ENCODE measurements at regions not wholly inside any gene's neighbourhood (a gene's known extent, or its start where the extent isn't known, plus 50 kb on each side); places are given as distances from the start of the nearest gene placed in this dataset.

DNA sequence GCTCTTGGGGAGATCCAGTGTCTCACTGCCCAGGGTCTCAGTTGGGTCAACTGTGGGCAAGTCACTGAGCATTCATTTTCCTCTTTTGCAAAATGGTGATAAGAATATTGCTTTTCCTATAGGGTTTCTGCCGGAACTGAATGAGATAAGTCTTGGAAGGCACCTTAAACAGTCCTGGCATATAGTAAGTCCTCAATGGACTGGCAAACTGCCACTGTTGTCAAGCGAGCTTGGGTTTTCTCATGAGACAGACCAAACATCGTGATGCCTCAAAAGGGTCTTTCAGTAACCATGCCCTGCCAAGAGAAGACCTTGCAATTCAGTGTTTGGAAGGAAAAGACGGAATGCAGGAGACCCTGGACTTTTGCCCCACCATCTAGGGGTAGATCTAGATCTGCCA lies 251.5 kb downstream of the WDR11 start:
- no peak for DNase-seq

DNA sequence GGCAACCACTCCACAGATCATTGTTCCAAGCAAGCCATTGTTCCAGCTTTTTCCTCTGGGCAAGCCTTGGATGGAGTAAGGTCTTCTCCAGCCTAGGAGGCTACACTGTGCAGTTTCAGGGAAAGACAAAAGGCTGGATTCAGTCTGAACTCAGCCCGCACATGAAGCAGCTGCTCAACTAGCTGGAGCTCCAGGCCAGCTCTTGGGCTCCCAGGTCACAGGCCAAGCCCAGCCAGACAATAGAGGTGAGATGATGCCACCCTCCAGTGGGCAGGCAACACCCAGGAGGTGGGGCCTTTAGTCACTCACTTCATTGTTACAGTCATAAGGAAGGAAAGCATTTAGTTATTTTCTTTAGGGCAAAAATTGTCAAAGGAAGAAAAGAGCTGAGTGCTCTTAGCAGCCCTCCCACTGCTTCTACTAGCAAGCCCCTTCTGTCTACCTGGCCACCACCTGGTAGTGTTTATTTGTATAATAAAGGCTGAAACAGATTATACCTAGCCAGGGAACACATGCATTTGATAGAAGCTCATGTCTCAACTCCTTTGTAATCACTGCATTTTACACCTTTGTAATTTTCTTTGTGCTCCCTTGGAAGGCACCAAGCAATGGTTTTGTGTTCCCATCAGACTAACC lies 253.4 kb downstream of the WDR11 start:
- no peak for DNase-seq

DNA sequence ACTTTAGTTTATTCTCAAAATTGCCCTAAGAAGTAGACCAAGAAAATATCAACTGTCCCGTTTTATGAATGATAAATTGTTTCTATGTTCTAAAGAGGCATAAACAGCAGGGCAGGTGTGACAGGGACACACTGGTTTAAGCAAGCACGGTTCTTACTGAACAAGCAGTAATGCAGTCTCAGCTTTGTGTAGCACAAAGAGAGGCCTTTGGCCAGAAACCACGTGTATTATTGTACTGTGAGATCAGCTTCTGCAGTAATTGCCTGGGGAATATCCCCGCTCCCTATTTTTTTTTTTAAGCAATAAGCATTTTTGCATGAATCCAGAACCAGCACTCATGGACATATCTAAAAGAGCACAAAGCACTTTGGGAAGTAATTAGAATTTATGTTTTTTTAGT lies 255.4 kb downstream of the WDR11 start:
- DNase-seq: no peak

DNA sequence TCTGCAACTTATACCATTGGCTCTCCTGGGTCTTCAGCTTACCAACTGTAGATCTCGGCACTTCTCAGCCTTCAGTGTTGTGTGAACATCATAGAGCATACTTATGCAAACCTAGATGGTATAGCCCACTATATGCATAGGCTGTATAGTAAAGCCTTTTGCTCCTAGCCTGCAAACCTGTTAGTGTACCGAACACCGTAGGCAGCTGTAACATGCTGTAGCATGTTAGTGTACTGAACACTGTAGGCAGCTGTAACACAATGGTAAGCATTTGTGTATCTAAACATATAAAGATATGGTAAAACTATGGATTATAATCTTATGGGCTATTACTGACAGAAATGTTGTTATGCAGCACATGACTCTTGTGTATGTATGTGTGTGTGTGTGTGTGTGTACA lies 256.9 kb downstream of the WDR11 start:
- DNase-seq: no peak

DNA sequence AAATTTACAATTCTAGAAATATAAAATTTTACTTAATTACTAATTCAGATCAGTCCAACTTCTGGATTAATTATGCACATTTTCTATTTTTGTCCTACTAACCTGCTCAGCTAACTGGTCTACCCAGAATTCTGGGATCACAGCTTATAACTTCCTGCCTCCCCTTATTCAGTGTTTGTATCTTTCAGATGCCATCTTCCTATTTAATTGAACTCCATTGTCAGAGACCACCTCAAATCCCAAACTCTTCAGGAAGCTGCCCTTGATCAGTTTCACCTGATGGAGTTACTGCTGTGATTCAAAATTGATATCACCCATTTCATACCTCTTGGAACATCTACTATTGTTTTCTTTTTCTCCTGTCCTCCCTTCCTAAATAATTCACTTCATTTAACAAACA lies 259.2 kb downstream of the WDR11 start:
- DNase-seq: no peak

DNA sequence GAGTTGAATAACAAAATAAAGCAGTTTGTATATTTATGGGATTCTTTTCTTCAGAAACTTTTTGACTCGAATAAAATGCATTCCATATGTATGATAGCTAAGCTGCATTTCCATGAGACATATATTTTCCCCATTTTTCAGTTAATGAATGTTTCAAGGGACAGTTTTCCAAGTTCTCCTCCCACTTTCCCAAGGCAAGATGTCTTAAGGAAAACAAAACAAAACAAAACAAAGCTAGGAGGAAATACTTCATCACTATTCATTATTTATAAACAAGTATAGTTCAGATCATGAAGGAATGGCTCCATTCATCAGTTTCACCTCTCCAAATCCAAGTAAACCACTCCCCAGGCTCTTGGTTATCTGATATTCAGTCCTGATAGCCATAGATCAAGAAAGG lies 261.0 kb downstream of the WDR11 start:
- no peak for DNase-seq

DNA sequence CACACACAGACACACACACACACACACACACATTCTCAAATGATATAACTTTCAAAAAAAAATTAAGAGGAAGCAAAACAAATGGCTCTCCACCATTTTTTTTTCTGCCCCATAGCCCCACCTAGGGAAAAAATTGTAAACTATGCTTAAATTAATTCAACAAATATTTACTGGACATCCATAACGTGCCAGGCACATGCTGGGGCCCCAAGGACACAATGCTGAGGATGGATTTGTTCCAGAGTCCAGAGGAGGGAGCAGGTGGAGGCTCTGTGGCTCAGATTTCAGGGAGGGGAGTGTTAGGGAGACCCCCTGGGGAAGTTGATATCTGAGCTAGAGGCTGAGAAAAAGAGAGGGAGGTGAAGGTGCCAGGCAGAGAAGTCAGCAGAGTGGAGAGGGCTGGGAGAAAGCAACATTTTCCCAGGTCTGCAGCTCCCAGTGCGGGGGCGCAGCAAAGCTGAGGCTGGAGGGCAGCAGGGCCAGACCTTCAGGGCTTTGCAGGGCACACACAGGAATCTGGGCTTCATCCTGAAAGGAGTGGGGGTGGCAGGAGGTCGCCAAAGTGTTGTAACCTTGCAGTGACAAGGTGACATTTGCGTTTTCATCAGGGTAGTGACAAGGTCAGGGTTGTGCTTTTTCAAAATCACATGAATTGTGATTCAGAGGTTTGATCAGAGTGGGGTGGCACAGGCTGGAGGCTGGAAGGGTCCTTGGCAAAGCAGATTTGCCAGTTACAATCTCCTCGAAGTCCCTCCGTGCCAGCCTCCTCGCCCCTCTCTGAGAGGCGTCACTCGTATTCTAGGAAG lies 261.6 kb downstream of the WDR11 start:
- no peak for DNase-seq

DNA sequence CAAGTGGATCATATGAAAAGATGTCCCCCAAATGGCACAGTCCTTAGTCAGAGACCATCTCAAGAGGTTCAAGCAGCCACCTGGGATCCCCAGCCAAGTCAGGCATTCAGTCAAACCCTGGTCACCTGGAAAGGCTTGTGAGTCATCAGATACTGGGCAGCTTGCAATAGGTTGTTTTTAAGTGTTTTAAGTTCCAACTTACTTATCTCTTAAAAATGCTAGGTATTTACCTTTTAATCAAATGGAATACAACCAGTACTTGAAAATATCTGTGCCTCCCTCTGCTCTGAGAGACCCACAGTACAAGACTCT lies 262.2 kb downstream of the WDR11 start:
- no peak for DNase-seq

DNA sequence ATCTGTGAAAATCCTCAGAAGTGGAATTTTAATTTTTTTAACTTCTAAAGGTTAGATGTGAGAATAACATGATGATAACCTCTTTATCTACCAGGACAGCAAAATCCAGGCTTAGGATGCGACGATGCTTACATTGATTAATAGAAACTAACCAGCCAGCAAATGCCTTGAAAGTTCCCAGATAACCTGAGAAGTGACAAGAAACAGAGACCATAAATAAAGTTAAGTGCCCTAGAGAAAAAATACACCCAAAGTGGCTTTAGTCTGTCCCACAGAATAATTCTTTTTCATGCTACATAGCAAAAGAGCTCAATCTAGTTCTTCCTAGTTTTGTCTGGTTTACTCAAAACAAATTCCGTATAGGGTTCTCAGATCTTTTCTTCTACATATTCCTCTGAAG lies 262.7 kb downstream of the WDR11 start:
- DNase-seq: no peak

DNA sequence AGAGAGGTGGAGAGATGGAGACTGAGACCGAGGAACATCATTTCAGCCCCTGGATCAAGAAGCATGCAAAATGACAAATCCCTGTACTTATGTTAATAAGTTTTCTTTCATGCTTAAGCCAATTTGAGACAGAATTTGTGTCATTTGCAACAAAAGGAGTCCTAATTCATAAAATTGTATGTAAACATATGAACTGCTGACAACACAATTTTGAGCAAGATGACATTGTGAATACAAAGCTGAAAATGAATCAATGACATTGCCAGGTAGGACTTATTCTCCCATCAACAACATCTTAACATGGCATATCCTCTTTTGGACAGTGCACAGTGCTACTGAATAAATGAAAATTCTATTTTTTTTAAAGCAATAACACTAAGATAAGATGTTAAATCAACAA lies 264.0 kb downstream of the WDR11 start:
- no peak for DNase-seq

DNA sequence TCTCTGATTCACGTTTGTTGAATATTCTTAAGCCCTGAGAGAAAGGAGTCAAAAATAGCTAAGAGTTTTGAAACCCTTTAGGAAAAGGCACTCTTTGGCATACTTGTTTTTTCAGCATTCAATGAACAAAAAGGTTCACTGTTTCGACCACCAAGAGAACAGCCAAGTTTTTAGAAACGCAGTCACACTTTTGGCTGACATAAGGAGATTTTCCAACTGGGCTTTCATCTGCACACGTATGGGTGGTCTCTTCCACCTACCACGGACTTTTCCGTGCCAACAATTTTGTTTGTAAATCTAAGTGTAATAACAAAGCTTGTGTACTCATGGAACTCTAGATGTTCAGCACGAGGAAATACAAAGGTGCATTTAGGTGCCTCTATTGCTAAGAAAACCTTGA lies 270.3 kb downstream of the WDR11 start:
- no peak for DNase-seq

DNA sequence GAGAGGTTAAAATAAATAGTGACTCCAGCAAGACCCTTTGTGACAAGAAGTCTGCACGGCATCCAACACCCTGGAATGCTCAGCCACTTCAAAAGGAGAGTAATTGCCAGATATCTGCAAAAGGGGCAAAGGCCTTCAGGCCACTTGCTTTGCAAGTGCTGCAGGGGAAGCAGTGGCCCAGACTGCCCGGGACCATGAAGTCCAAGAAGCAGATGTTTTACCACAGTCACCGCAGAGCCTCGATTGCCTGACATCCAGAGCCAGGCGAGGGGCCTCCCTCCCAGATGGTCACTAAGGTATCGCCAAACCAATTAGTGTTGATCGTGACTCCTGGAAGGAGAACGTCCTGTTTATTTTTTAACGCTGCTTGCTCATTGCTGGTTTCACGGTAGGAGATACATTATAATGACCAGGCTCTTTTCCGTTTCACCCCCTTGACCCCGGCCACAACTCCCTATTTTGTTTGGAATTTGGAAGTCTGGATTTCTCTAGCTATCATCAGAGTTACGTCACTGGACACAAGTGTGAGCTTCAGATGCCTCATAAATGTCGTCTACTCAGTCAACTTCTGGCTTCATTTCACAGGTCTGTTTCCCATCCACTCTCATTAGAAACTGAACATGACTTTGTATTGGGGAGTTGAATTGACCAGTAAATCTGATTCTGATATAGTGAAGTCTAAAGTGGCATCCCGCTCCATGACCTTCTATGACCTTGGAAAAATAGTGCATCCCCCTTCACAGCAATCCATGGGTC lies 276.2 kb downstream of the WDR11 start:
- DNase-seq: no peak

DNA sequence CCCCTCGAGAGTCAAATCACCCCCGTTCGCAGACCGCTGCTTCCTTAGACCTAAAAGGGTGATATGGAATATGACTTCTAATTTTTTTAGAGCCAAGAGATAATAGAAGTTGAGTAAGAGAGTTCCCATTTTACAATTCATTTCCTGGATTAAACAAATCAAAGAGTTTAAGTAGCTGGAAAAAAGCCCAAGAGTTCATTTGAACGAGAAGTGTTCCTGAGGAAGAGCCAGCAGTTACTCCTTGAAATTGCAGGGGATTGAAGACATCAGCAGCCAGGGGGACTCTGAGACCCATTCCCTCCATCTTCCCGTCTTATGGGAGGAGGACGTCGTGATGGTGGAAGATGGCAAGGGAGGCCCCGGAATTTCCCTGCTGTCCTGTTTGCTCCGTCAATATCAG lies 277.0 kb downstream of the WDR11 start:
- no peak for DNase-seq

DNA sequence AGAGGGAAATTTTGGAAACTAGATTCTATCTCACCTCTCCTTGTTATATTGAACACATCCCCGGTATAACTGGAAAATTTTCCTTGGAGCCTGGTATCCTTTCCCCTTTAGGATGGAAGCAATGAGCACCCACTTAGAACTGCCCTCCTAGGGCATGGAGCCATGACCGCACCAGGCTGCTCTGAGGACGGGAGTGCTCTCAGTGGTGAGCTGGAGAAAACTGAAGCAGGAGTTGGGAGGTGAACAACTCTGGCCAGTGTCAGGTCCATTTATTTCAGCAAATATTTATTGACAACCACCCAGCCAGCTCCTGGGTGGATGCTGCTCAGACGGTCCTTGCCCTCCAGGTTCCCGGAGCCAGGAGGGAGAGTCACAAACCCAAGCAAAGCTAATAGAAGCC lies 278.1 kb downstream of the WDR11 start:
- DNase-seq: no peak

DNA sequence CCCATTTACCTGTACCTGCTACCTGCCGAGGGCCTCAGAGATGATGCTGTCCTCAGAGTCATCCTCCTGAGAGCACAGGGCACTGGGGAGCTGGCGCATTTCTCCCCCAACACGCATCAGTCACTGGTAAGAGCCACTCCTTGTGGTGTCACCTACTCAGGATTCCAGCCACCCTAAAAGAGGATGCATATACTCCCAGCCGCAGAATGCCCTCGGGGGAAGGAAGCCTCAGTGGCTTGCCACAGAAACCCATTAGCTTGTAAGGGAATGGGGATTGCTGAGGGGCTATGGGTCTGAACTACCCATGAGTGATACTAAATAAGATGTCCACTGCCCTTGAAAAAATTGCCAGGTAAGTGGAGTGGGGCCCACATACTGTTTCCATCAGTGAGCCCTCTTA lies 279.2 kb downstream of the WDR11 start:
- no peak for DNase-seq

DNA sequence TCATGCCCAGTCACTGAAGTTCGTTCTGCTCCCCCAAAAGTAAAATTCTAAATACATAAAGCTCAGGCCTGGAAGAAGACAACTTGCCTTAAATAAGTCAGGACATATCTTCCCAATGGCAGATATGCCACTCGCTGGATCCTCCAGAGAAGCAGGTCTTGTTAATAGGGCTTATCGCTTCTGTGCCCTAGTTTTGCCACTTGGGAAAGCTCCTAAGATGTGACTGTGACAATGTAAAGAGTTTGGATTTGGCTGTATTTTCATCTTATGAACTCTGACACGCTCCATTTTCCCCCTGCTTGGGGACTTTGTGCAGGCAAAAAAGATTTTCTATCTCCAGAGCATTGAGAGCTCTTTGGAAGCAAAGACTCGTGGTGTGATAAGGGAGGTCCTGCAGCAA lies 279.9 kb downstream of the WDR11 start:
- DNase-seq: no peak

DNA sequence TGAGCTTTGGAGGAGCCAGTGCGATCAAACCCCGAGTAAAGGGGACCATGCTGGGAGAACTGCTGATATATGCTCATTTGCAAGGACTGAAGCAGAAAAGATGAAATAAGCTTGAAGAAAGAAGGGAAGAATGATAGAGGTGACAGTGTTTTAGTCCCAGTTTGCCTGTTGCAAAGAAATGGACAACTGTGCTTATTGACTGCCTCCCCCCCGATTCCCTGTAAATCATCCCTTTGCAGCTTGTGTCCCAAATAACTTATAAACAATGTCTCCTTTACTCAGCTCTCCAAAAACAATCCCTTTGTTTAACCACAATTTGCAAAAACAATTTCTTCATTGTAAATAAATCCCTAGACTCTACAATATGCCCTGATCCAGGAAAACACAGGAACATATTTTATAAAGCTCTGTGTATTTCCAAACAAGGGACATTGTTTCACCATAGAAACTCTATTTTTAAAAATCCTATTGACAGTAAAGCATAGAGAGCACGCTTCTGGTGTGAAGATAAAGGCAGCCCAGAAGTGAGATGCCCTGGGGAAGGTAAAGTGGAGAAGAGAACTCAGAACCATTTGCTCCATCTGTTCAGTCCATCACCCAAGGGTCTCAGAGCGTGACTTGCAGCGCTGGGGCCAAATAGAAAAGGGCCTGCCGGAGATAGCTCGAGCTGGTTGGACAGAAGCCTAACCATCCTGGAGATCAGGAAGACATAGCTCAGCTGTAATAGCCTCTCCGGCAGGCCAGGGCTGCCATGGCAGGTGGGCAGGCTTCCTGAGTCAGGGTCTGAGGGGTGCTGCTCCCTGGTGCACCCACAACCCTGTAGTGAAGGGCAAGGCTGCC lies 280.5 kb downstream of the WDR11 start:
- no peak for DNase-seq

DNA sequence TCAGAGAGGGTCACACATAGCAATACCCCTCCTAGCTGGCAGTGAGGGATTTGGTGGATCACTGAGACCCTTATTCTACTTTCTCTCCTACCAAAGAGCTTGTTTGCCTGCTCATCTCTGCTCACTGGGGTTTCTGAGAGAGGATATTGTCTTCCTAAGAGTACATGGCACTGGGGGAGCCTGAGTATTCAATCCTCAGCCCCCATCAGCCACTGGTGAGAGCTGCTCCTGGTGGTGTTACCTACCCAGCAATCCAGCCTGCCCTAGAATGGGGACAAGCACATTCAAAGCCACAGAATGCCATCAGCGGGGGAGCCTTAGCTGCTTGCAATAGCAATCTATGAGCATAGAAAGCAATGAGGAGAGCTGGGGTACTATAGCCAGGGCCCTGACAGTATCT lies 281.1 kb downstream of the WDR11 start:
- DNase-seq: no peak

DNA sequence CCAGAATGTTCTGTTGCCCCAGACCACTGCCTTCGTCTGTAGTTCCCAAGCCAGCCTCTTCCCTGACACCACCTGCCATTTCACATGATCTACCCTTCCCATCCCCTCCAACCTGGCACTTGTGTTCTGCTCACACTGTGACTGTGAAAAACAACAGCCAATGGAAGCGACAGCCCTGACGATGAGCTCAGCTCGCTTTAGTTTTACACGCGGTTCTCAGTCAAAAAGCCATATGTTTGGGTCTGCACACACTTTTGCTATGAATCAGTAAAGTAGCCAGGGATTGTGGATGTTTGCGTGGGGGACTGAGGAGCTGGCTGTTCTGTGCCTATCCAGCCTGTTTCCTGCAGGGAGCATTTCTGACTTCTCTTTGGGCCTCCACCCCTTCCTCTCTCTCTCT lies 282.7 kb downstream of the WDR11 start:
- peak; percentile 45 for DNase-seq

DNA sequence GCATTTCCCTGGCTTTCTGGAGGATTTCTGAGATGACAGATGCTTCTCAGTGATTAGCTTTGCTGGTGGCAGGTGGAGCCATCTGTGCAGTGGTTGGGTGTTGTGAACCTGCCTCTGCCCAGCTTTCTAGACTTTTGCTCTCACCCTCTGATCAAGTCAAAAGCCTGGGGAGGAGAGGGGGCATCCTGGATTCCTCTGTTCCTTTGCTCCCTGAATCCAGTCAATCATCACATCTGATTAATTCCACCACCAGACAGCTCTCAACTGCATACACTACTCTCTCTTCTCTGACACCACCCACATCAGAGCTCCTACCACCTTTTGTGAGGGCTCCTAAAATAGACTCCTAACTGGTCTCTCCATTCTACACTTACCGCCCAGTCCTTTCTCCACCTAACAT lies 283.5 kb downstream of the WDR11 start:
- peak; percentile 65 for DNase-seq

DNA sequence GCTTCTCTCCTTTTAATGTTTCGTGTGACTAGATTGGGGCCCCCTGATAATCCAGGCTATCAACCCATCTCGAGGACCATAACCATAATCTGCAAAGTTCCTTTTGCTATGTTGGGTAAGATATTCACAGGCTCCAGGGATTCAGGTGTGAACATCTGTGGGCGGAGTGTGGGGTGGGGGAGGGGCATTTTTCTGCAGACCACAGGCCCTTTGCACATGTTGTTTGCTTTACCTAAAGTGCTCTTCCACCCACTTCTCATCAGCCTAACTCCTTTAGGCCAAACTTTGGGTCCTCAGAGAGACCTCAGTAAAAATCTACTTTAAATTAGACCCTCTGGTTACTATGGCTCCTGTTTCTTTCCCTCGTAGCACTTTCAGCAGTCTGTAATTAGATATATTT lies 284.4 kb downstream of the WDR11 start:
- DNase-seq: no peak

DNA sequence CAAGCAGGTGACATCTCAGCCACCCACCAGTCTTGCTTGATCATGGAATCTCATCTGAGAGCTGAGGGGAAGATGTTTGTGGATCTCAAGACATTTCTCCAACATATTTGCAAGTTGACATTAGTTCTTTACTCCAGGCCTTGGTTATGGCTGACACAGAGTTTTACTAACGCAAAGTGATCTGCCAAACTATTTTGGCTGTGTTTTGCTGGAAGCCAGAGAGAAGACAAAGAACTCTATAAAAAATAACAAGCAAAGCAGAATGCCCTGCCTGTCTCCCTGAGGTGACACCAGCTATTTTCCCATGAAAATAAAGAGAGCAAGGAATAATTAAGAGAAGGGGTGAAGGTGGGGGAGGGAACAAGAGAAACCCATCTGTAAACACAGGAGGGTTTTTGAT lies 286.4 kb downstream of the WDR11 start:
- DNase-seq: no peak

DNA sequence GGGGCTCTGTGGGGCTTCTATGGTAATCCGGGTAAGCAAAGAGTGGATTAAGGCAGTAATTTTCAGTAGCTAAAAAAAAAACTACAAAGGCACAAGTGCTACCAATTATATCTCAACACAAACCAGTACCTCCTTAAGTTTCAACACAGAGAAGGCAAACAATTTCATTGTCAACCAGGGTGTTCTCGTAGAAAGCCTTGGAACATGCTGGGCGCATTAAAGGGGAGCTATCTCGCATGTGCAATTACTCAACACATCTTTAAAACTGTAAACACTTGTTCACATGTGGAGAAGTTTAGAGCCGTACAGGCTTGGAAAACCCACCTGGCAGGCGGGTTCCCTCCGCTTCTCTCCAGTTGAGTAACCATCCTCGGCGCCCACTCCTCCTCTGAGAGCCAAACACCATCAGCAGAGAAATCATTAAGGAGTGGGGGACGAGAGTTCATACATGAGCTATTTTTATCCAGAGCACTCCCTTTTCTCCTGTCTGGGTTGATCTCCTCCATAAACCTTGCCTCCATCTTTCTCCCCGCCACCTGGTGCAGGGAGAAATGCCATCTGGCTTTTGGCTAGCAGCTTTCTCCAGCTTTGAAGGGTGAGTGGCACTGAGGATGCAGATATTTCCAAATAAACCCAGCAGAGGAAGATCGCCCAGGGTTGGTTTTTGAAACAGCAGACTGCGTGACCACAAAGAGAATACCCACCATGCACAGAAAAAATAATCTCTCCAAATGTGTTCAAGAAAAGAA lies 287.1 kb downstream of the WDR11 start:
- DNase-seq: peak; percentile 49
